Pancreas (tissue), 10 donors: ENCODE measurements at regions not wholly inside any gene's neighbourhood (a gene's known extent, or its start where the extent isn't known, plus 50 kb on each side); places are given as distances from the start of the nearest gene placed in this dataset.

Source experiments
- ATAC-seq, 4 donors: fragments of 200-7000 bp; cut with Tn5 transposase; one replicate each; pipeline versions ENCODE4 v1.8.0 to v1.9.1; 2020; ENCODE audit warnings: mild to moderate bottlenecking in 4 of 4, moderate library complexity in 4 of 4
- DNase-seq, 6 donors: peaks; one replicate each; pipeline ENCODE4 v3.0.0-alpha.2; 2020
- FAIRE-seq: peaks from 2 replicates; lab custom pipeline; 2012; peaks lifted over from hg19 to GRCh38; lab: Jason Lieb, UNC
- H3K27ac ChIP-seq, 4 donors: fragments of 200-600 bp; sonication (generic); 1 replicate in 3 of 4; 2 replicates in 1 of 4; pipeline versions ENCODE4 v1.5.0 to v1.8.0; 2020
- H3K27me3 ChIP-seq, 4 donors: fragments of 200-600 bp; one replicate each; pipeline ENCODE4 v1.8.0; 2021
- H3K36me3 ChIP-seq, 3 donors: fragments of 200-600 bp; sonication (generic) in 1 of 3; one replicate each; pipeline versions ENCODE4 v1.5.0 to v1.8.0; 2020 to 2021
- H3K4me1 ChIP-seq, 3 donors: fragments of 200-600 bp; one replicate each; pipeline ENCODE4 v1.8.0; 2021
- H3K4me3 ChIP-seq, 4 donors: fragments of 200-600 bp; sonication (generic) in 2 of 4; one replicate each; pipeline versions ENCODE4 v1.5.0 to v1.8.0; 2020 to 2021
- H3K9me3 ChIP-seq, 4 donors: fragments of 200-600 bp; one replicate each; pipeline ENCODE4 v1.8.0; 2021
- whole genome bisulfite sequencing, 2 donors: extraction: QIAGEN DNeasy Blood & Tissue Kit; methylation state at CpG; one replicate each; pipeline ENCODE4 v1.1.7; 2013; 5-methylcytosine and 5-hydroxymethylcytosine counted together
- intact Hi-C, 3 donors: fragments of 100-400 bp; cut with DNase I; formaldehyde crosslinking; loops; one replicate each; pipeline versions ENCODE4 v1.11.1 to v1.14.2; 2022
- TF ChIP-seq, protein P1 (sequence below), 4 donors: fragments of 200-600 bp; sonication (generic) in 3 of 4; IDR thresholded peaks; one replicate each; pipeline versions ENCODE4 v1.5.0 to v1.8.0; 2021; ENCODE audit warnings: antibody characterized with exemption in 4 of 4
- donor health status: healthy with polysubstance abuse.
- donor health status: DM: no; HTN: no; CAD: no; lungs with moderate emphysema.
- donor health status: DM: no; HTN: no; CAD: no.
- donor health status: control.
- donor health status: control.
- donor health status: Bipolar disorder and iron deficiency.
- donor health status: DM: yes; HTN: yes; CAD: no.
- donor health status: DM: no; HTN: no; CAD: no.
- donor health status: DM: no; HTN: no; CAD: no.
- donor health status: DM: yes; HTN: yes; CAD: no.

DNA sequence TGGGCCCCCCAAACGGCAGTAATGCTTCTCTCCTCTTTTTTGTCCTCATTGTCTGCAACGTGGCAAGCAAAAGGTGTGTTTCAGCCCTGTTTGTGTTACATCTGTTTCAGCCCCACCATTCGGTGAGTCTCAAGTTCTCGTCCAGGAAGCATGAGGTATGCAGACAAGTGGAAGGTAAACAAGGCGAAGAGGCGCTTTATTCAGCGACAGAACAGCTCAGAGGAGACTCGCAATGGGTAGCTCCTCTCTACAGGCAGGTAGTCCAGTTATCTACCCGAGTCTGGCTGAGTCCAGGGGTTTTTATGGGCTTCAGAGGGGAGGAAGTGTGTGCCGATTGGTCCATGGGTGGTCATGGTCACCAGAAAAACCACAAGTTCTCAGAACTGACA lies 733.4 kb upstream of the CDH7 start:
- intact Hi-C loops, result no loop called here
- FAIRE-seq, result no peak
- WGBS, 2 donors, result 80 to 83% methylated on average over 10 of the region's 10 CpGs
- no peaks in the 10 kb centered on the region for H3K4me1 ChIP-seq
- H3K9me3 ChIP-seq, result no peaks in the 10 kb centered on the region
- no peak for ATAC-seq
- no peaks in the 10 kb centered on the region for H3K27me3 ChIP-seq
- no peak overlapping the region for H3K27ac ChIP-seq
- no peaks in the 10 kb centered on the region for H3K36me3 ChIP-seq
- TF ChIP-seq, protein P1, sequence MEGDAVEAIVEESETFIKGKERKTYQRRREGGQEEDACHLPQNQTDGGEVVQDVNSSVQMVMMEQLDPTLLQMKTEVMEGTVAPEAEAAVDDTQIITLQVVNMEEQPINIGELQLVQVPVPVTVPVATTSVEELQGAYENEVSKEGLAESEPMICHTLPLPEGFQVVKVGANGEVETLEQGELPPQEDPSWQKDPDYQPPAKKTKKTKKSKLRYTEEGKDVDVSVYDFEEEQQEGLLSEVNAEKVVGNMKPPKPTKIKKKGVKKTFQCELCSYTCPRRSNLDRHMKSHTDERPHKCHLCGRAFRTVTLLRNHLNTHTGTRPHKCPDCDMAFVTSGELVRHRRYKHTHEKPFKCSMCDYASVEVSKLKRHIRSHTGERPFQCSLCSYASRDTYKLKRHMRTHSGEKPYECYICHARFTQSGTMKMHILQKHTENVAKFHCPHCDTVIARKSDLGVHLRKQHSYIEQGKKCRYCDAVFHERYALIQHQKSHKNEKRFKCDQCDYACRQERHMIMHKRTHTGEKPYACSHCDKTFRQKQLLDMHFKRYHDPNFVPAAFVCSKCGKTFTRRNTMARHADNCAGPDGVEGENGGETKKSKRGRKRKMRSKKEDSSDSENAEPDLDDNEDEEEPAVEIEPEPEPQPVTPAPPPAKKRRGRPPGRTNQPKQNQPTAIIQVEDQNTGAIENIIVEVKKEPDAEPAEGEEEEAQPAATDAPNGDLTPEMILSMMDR (IDR thresholded peaks at IDR 0.05), result no peak
- no peak for DNase-seq
- H3K4me3 ChIP-seq, result no peak overlapping the region

GRCh38 chr18:65016631-65017371 lies 734.0 kb upstream of the CDH7 start:
- intact Hi-C loops, result no loop called here
- no peak for DNase-seq
- Histone ChIP-seq H3K36me3 (no peaks in the 10 kb centered on the region), H3K4me1 (no peaks in the 10 kb centered on the region), H3K27me3 (no peaks in the 10 kb centered on the region), H3K27ac (no peak overlapping the region), H3K9me3 (no peaks in the 10 kb centered on the region), H3K4me3 (no peak overlapping the region)
- TF ChIP-seq, protein P1 (IDR thresholded peaks at IDR 0.05), result no peak
- WGBS, 2 donors, result 86 to 90% methylated on average over 12 of the region's 12 CpGs
- no peak for ATAC-seq
- no peak for FAIRE-seq

GRCh38 chr18:64994370-64994769 lies 756.4 kb upstream of the CDH7 start:
- no peak overlapping the region for H3K27ac ChIP-seq
- ATAC-seq (no peak), DNase-seq (no peak), FAIRE-seq (no peak)
- no peak overlapping the region for H3K4me3 ChIP-seq
- 69 to 70% methylated on average over 1 of the region's 1 CpG for WGBS, 2 donors
- TF ChIP-seq, protein P1 (IDR thresholded peaks at IDR 0.05), result no peak
- H3K27me3 ChIP-seq, result no peaks in the 10 kb centered on the region
- H3K9me3 ChIP-seq, result no peaks in the 10 kb centered on the region
- no peaks in the 10 kb centered on the region for H3K4me1 ChIP-seq
- intact Hi-C loops, result no loop called here
- H3K36me3 ChIP-seq, result no peaks in the 10 kb centered on the region

GRCh38 chr18:64993695-64994094 lies 757.1 kb upstream of the CDH7 start:
- intact Hi-C loops, result no loop called here
- DNase-seq, result no peak
- Histone ChIP-seq H3K27me3 (no peaks in the 10 kb centered on the region), H3K9me3 (no peaks in the 10 kb centered on the region), H3K4me1 (no peaks in the 10 kb centered on the region), H3K36me3 (no peaks in the 10 kb centered on the region), H3K27ac (no peak overlapping the region), H3K4me3 (no peak overlapping the region)
- 56 to 75% methylated on average over 3 of the region's 3 CpGs for WGBS, 2 donors
- no peak for FAIRE-seq
- ATAC-seq, result peak in 1 of 4 donors; percentile 32
- TF ChIP-seq, protein P1 (IDR thresholded peaks at IDR 0.05), result no peak

- 59 to 63% methylated on average over 1 of the region's 1 CpG for WGBS, 2 donors
- intact Hi-C loops, result no loop called here
- no peaks in the 10 kb centered on the region for H3K4me1 ChIP-seq
- H3K27ac ChIP-seq, result no peak overlapping the region
- ATAC-seq, result no peak
- DNase-seq, result no peak
- no peak overlapping the region for H3K4me3 ChIP-seq
- no peaks in the 10 kb centered on the region for H3K27me3 ChIP-seq
- TF ChIP-seq, protein P1 (IDR thresholded peaks at IDR 0.05), result no peak
- no peak for FAIRE-seq
- H3K9me3 ChIP-seq, result no peaks in the 10 kb centered on the region
- H3K36me3 ChIP-seq, result no peaks in the 10 kb centered on the region
Measured at GRCh38 chr18:64992654-64993053, 758.2 kb upstream of the CDH7 start.
